ENCODE measurements at regions not wholly inside any gene's neighbourhood (a gene's known extent, or its start where the extent isn't known, plus 50 kb on each side); places are given as distances from the start of the nearest gene placed in this dataset.

GRCh38 chrX:10028283-10029104 is 61.3 kb downstream of the CLDN34 start (continued):
- no peak for TF ChIP-seq CEBPZ (IDR thresholded peaks at IDR 0.05; ENCODE audit: low read depth, low read length)
- no peak for TF ChIP-seq NFYA (IDR thresholded peaks at IDR 0.05; ENCODE audit: borderline replicate concordance, low read depth, low read length)
- no peak for TF ChIP-seq HDAC6 (IDR thresholded peaks at IDR 0.05; ENCODE audit: unreplicated experiment)
- TF ChIP-seq MEF2B (IDR thresholded peaks at IDR 0.05; ENCODE audit: partially characterized antibody, poor library complexity, severe bottlenecking): peak; percentile 69
- TF ChIP-seq, protein P1, sequence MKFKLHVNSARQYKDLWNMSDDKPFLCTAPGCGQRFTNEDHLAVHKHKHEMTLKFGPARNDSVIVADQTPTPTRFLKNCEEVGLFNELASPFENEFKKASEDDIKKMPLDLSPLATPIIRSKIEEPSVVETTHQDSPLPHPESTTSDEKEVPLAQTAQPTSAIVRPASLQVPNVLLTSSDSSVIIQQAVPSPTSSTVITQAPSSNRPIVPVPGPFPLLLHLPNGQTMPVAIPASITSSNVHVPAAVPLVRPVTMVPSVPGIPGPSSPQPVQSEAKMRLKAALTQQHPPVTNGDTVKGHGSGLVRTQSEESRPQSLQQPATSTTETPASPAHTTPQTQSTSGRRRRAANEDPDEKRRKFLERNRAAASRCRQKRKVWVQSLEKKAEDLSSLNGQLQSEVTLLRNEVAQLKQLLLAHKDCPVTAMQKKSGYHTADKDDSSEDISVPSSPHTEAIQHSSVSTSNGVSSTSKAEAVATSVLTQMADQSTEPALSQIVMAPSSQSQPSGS (IDR thresholded peaks at IDR 0.05; ENCODE audit: low read length): no peak

- SMC1A ChIA-PET (ENCODE audit: uncharacterized antibody, unreplicated experiment): interaction anchor here (1.0 to 4.6 kb wide), 7 partner anchors 11 to 65 kb away, joined by 3 to 22 read pairs (median 5); no protein-coding TSS in a partner anchor
- H3K79me2 ChIP-seq (ENCODE audit: control insufficient read depth, insufficient read depth, low read length): no peaks in the 10 kb centered on the region
- no peak for TF ChIP-seq E2F4 (IDR thresholded peaks at IDR 0.05; ENCODE audit: low read depth, low read length)
- TF ChIP-seq, protein P2, sequence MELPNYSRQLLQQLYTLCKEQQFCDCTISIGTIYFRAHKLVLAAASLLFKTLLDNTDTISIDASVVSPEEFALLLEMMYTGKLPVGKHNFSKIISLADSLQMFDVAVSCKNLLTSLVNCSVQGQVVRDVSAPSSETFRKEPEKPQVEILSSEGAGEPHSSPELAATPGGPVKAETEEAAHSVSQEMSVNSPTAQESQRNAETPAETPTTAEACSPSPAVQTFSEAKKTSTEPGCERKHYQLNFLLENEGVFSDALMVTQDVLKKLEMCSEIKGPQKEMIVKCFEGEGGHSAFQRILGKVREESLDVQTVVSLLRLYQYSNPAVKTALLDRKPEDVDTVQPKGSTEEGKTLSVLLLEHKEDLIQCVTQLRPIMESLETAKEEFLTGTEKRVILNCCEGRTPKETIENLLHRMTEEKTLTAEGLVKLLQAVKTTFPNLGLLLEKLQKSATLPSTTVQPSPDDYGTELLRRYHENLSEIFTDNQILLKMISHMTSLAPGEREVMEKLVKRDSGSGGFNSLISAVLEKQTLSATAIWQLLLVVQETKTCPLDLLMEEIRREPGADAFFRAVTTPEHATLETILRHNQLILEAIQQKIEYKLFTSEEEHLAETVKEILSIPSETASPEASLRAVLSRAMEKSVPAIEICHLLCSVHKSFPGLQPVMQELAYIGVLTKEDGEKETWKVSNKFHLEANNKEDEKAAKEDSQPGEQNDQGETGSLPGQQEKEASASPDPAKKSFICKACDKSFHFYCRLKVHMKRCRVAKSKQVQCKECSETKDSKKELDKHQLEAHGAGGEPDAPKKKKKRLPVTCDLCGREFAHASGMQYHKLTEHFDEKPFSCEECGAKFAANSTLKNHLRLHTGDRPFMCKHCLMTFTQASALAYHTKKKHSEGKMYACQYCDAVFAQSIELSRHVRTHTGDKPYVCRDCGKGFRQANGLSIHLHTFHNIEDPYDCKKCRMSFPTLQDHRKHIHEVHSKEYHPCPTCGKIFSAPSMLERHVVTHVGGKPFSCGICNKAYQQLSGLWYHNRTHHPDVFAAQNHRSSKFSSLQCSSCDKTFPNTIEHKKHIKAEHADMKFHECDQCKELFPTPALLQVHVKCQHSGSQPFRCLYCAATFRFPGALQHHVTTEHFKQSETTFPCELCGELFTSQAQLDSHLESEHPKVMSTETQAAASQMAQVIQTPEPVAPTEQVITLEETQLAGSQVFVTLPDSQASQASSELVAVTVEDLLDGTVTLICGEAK (IDR thresholded peaks at IDR 0.05; ENCODE audit: borderline replicate concordance): no peak
Measured at GRCh38 chrX:10030570-10030969, 63.4 kb downstream of the CLDN34 start.

More at GRCh38 chrX:10030570-10030969, 63.4 kb downstream of the CLDN34 start:
- ChIA-PET RAD21 (ENCODE audit: unreplicated experiment) (interaction anchor here (1.0 to 1.5 kb wide), 2 partner anchors 9 to 11 kb away, joined by 3 read pairs; no protein-coding TSS in a partner anchor), CTCF (interaction anchor here (1.0 to 1.9 kb wide), 4 partner anchors 34 to 89 kb away, joined by 3 to 6 read pairs (median 4); no protein-coding TSS in a partner anchor), POLR2A (interaction anchor here (0.7 to 1.3 kb wide), 4 partner anchors 10 to 99 kb away, joined by 3 to 4 read pairs (median 3); no protein-coding TSS in a partner anchor)
- H2AFZ ChIP-seq (ENCODE audit: control insufficient read depth, low read depth, low read length): no peak overlapping the region
- H3K27me3 ChIP-seq (replicated peaks in 1 of 2; ENCODE audit: control insufficient read depth in 2 of 2, insufficient read depth in 2 of 2, low read length in 1 of 2): no peaks in the 10 kb centered on the region; a peak in 1 of 4 replicates
- ATAC-seq: peak; percentile 24
- no peak overlapping the region for H3K9ac ChIP-seq (ENCODE audit: control insufficient read depth, insufficient read depth, low read length)
- H3K4me1 ChIP-seq (ENCODE audit: control insufficient read depth, insufficient read depth, low read length): no peaks in the 10 kb centered on the region
- H3K4me3 ChIP-seq: no peak overlapping the region
- in situ Hi-C loops (cut with MboI) (no loop called here), intact Hi-C loops (cut with micrococcal nuclease; ENCODE audit: unreplicated experiment) (no loop called here)
- H3K36me3 ChIP-seq (ENCODE audit: control insufficient read depth in 2 of 2, insufficient read depth in 2 of 2, low read length in 1 of 2): no peaks in the 10 kb centered on the region
- WGBS (ENCODE audit: insufficient coverage, insufficient replicate concordance, low lambda C conversion rate, missing lambda C conversion rate): 49% methylated on average over 3 of the region's 3 CpGs
- H4K20me1 ChIP-seq (ENCODE audit: control insufficient read depth, insufficient read depth): no peaks in the 10 kb centered on the region
- no peak for DNase-seq (ENCODE audit: low read depth, low spot score)
- H3K9me3 ChIP-seq (replicated peaks; ENCODE audit: control insufficient read depth, insufficient read depth, low read length): no peaks in the 10 kb centered on the region; the same call in 2 of the 3 replicates
- H3K27ac ChIP-seq (ENCODE audit: control insufficient read depth, insufficient read depth): no peak overlapping the region
- no peak for FAIRE-seq
- H3K4me2 ChIP-seq (ENCODE audit: control insufficient read depth, insufficient read depth): no peak overlapping the region
- no TSS peak for BruUV-seq (replicated peaks)

All from GM12878 (cell line).